ENCODE measurements at regions not wholly inside any gene's neighbourhood (a gene's known extent, or its start where the extent isn't known, plus 50 kb on each side); places are given as distances from the start of the nearest gene placed in this dataset.

DNA sequence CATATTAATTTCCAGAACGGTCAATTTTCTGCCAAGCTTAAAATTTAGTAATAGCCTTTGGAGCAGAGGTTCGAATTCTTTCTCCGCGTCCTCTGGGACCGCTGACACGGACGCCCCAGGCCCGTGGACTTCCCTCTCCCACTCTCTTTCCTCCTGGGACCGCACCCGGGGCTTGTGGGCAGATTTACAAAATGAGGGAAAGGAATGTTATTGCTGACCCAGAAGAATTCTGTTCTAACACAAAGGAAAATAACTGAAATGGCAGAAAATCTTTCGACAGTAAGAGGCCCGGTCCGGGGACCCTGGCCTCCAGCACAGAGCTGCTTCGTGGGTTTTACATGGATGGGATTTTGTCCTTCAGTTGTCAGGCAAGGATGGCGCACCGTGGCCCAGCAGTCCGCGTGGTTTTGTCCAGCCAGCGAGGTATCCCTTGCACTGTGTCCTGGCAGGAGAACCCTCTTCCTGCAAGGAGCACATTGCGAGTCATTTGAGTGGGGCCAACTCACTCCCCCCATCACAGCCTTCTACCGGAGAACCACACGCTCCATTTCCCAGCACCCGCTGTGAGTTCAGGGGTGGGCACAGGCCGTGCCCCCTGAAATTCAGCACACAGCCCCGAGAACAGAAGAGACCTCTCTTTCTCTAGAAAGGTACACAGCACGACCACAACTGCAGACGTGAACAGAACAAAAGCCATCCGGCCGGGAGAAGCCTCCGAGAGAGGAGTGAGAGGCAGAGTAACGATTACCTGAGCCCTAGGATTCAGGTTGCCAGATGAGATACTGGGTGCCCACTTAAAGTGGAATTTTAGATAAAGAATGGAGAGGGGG, 106.0 kb upstream of the AFDN start:
- Histone ChIP-seq H3K9me3 (ENCODE audit: low read depth) (no peaks in the 10 kb centered on the region), H3K36me3 (replicated peaks; ENCODE audit: insufficient read depth, low read depth) (no peaks in the 10 kb centered on the region), H3K4me2 (no peak overlapping the region), H3K4me3 (no peak overlapping the region), H3K79me2 (no peaks in the 10 kb centered on the region), H3K4me1 (ENCODE audit: insufficient read depth) (no peaks in the 10 kb centered on the region), H2AFZ (no peak overlapping the region), H3K9me2 (replicated peaks; ENCODE audit: insufficient read depth) (no peaks in the 10 kb centered on the region), H3K27ac (no peak overlapping the region), H4K20me1 (ENCODE audit: insufficient read depth, poor library complexity, severe bottlenecking) (no peaks in the 10 kb centered on the region), H3K27me3 (no peaks in the 10 kb centered on the region)
- no peak for DNase-seq (ENCODE audit: low spot score)
- TF ChIP-seq EZH2phosphoT487 (IDR thresholded peaks at IDR 0.05; ENCODE audit: low read depth, severe bottlenecking, unreplicated experiment) (no peak), EZH2 (IDR thresholded peaks at IDR 0.05; ENCODE audit: borderline replicate concordance) (no peak)
- TF ChIP-seq, protein P1, sequence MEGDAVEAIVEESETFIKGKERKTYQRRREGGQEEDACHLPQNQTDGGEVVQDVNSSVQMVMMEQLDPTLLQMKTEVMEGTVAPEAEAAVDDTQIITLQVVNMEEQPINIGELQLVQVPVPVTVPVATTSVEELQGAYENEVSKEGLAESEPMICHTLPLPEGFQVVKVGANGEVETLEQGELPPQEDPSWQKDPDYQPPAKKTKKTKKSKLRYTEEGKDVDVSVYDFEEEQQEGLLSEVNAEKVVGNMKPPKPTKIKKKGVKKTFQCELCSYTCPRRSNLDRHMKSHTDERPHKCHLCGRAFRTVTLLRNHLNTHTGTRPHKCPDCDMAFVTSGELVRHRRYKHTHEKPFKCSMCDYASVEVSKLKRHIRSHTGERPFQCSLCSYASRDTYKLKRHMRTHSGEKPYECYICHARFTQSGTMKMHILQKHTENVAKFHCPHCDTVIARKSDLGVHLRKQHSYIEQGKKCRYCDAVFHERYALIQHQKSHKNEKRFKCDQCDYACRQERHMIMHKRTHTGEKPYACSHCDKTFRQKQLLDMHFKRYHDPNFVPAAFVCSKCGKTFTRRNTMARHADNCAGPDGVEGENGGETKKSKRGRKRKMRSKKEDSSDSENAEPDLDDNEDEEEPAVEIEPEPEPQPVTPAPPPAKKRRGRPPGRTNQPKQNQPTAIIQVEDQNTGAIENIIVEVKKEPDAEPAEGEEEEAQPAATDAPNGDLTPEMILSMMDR (IDR thresholded peaks at IDR 0.05; ENCODE audit: poor library complexity): no peak
- WGBS (ENCODE audit: low lambda C conversion rate, missing lambda C conversion rate): 92% methylated on average over 31 of the region's 31 CpGs

DNA sequence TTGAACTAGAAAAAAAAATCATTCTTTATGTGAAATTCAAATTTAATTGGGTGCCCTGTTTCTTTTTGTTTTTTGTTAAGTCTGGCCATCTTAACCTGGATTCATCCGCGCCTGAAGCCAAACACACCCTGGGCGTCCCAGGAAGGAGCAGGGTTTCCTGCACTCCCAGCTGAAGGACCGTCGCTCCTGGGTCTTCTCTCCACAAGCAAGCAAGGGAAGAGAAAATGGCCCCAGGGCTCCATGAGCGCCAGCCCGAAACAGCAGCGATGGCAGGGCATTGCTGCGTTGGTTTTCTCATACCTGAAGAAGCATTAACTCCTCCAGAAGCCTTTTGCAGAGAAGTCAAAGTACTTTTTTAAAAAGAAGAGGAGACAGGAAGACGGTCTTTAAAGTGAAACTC, 105.4 kb upstream of the AFDN start:
- DNase-seq (ENCODE audit: low spot score): no peak
- no peaks in the 10 kb centered on the region for H3K9me3 ChIP-seq (ENCODE audit: low read depth)
- no peaks in the 10 kb centered on the region for H3K4me1 ChIP-seq (ENCODE audit: insufficient read depth)
- H3K27ac ChIP-seq: no peak overlapping the region
- no peaks in the 10 kb centered on the region for H4K20me1 ChIP-seq (ENCODE audit: insufficient read depth, poor library complexity, severe bottlenecking)
- 91% methylated on average over 10 of the region's 10 CpGs for WGBS (ENCODE audit: low lambda C conversion rate, missing lambda C conversion rate)
- H3K4me2 ChIP-seq: no peak overlapping the region
- H3K79me2 ChIP-seq: no peaks in the 10 kb centered on the region
- H3K36me3 ChIP-seq (replicated peaks; ENCODE audit: insufficient read depth, low read depth): no peaks in the 10 kb centered on the region
- TF ChIP-seq EZH2phosphoT487 (IDR thresholded peaks at IDR 0.05; ENCODE audit: low read depth, severe bottlenecking, unreplicated experiment): no peak
- TF ChIP-seq EZH2 (IDR thresholded peaks at IDR 0.05; ENCODE audit: borderline replicate concordance): no peak
- TF ChIP-seq, protein P1 (IDR thresholded peaks at IDR 0.05; ENCODE audit: poor library complexity): no peak
- H3K4me3 ChIP-seq: no peak overlapping the region
- no peak overlapping the region for H2AFZ ChIP-seq
- no peaks in the 10 kb centered on the region for H3K27me3 ChIP-seq
- no peaks in the 10 kb centered on the region for H3K9me2 ChIP-seq (replicated peaks; ENCODE audit: insufficient read depth)

DNA sequence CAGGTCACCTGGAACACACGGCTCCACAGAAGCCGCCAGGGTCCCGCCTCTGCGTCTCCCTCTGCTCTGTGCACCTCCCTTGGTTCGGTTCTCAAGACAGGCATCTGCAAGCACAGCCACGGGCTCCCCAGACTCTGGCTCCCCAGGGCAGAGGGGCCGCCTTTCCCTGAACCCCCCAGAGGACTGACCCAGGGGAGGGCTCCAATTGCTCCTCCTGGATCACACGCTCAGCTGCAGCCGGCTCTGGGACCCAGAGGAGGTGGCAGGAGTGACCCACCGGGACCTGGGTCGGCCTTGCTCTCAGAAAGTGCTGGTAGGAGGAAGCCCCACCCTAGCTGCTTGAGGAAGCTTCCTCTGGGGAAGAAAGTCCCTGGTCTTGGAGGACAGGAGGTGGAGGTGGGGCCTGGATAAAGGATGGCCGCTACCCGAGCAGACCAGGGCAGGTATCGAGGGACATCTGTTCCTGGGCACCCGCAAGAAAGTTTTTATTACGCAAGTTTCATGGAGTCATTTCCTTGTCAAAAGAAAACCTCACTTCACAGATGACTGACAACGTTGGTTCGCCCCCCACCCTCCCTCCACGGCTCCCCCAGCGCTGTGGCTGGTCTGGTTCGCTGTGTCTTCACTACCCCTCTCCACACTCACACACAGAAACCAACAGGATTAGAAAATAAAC, 103.9 kb upstream of the AFDN start:
- no peaks in the 10 kb centered on the region for H3K27me3 ChIP-seq
- H2AFZ ChIP-seq: no peak overlapping the region
- H3K9me2 ChIP-seq (replicated peaks; ENCODE audit: insufficient read depth): no peaks in the 10 kb centered on the region
- no peaks in the 10 kb centered on the region for H4K20me1 ChIP-seq (ENCODE audit: insufficient read depth, poor library complexity, severe bottlenecking)
- TF ChIP-seq, protein P1 (IDR thresholded peaks at IDR 0.05; ENCODE audit: poor library complexity): no peak
- TF ChIP-seq EZH2 (IDR thresholded peaks at IDR 0.05; ENCODE audit: borderline replicate concordance) (no peak), EZH2phosphoT487 (IDR thresholded peaks at IDR 0.05; ENCODE audit: low read depth, severe bottlenecking, unreplicated experiment) (no peak)
- no peaks in the 10 kb centered on the region for H3K36me3 ChIP-seq (replicated peaks; ENCODE audit: insufficient read depth, low read depth)
- WGBS (ENCODE audit: low lambda C conversion rate, missing lambda C conversion rate): 90% methylated on average over 21 of the region's 21 CpGs
- no peaks in the 10 kb centered on the region for H3K79me2 ChIP-seq
- H3K4me2 ChIP-seq: no peak overlapping the region
- H3K4me1 ChIP-seq (ENCODE audit: insufficient read depth): no peaks in the 10 kb centered on the region
- DNase-seq (ENCODE audit: low spot score): no peak
- H3K27ac ChIP-seq: no peak overlapping the region
- H3K9me3 ChIP-seq (ENCODE audit: low read depth): no peaks in the 10 kb centered on the region
- no peak overlapping the region for H3K4me3 ChIP-seq

Measured in hepatocyte (in vitro differentiated cells).